ENCODE measurements at regions not wholly inside any gene's neighbourhood (a gene's known extent, or its start where the extent isn't known, plus 50 kb on each side); places are given as distances from the start of the nearest gene placed in this dataset.

DNA sequence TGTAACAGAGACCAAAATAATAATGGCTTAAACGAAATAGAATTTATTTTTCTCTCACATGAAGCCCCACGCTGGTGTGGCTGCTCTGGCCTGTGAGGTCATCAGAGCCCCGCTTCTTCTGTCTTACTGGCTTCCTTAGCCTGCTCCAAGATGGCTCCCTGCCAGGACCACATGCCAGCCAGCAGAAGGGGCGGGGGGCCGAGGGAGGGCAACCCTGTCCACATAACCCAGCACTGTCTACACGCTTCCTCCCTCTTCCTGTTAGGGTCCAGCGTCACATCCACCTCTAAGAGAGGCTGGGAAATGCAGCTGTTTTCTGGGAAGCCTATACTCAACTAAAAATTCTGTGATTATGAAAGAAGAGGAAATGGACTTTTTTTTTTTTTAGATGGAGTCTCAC is 107.9 kb upstream of the DLG1 start:
- Mint-ChIP-seq H3K27ac (no peak overlapping the region), H3K4me3 (no peak overlapping the region), H3K4me1 (no peaks in the 10 kb centered on the region), H3K9me3 (peaks cover 6 to 19% (median 18%) of the 10 kb centered on the region in 7 donors), H3K36me3 (no peaks in the 10 kb centered on the region), H3K27me3 (ENCODE audit: low read depth in 3 of 3) (peaks cover 2 to 6% (median 3%) of the 10 kb centered on the region in 3 donors)
- no peak overlapping the region for H3K9ac ChIP-seq (ENCODE audit: insufficient read depth, low read length, poor library complexity, severe bottlenecking)
- H3K27ac ChIP-seq (ENCODE audit: low read depth in 1 of 2, low read length in 2 of 2) = no peak overlapping the region
- H3K4me2 ChIP-seq (replicated peaks; ENCODE audit: extremely low read depth, low read length, poor library complexity, severe bottlenecking) = no peak overlapping the region
- TF ChIP-seq, protein P1, sequence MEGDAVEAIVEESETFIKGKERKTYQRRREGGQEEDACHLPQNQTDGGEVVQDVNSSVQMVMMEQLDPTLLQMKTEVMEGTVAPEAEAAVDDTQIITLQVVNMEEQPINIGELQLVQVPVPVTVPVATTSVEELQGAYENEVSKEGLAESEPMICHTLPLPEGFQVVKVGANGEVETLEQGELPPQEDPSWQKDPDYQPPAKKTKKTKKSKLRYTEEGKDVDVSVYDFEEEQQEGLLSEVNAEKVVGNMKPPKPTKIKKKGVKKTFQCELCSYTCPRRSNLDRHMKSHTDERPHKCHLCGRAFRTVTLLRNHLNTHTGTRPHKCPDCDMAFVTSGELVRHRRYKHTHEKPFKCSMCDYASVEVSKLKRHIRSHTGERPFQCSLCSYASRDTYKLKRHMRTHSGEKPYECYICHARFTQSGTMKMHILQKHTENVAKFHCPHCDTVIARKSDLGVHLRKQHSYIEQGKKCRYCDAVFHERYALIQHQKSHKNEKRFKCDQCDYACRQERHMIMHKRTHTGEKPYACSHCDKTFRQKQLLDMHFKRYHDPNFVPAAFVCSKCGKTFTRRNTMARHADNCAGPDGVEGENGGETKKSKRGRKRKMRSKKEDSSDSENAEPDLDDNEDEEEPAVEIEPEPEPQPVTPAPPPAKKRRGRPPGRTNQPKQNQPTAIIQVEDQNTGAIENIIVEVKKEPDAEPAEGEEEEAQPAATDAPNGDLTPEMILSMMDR (IDR thresholded peaks at IDR 0.05) = no peak
- no peak overlapping the region for H2AFZ ChIP-seq (ENCODE audit: insufficient read depth, low read depth, low read length, poor library complexity, severe bottlenecking)
- intact Hi-C loops (cut with micrococcal nuclease) = no loop called here
- peaks cover 0 to 10% of the 10 kb centered on the region in 2 donors for H3K9me3 ChIP-seq (replicated peaks in 1 of 2; ENCODE audit: control insufficient read depth in 1 of 2, insufficient read depth in 1 of 2, low read length in 2 of 2)
- no peaks in the 10 kb centered on the region for H3K27me3 ChIP-seq (ENCODE audit: control insufficient read depth in 2 of 2, insufficient read depth in 2 of 2, low read length in 2 of 2)
- DNase-seq = no peak
- H4K20me1 ChIP-seq (ENCODE audit: insufficient read depth, low read length) = no peaks in the 10 kb centered on the region
- H3K79me2 ChIP-seq (ENCODE audit: insufficient read depth, low read length) = no peaks in the 10 kb centered on the region
- no peak overlapping the region for H3K4me3 ChIP-seq (replicated peaks in 1 of 3; ENCODE audit: low read depth in 2 of 3, low read length in 3 of 3)
- no peaks in the 10 kb centered on the region for H3K4me1 ChIP-seq (ENCODE audit: control insufficient read depth in 1 of 2, insufficient read depth in 2 of 2, low read length in 2 of 2)
- no peaks in the 10 kb centered on the region for H3K36me3 ChIP-seq (replicated peaks in 1 of 2; ENCODE audit: control insufficient read depth in 1 of 2, insufficient read depth in 2 of 2, low read length in 2 of 2)
- WGBS (ENCODE audit: insufficient coverage) = 53% methylated on average over 3 of the region's 7 CpGs

DNA sequence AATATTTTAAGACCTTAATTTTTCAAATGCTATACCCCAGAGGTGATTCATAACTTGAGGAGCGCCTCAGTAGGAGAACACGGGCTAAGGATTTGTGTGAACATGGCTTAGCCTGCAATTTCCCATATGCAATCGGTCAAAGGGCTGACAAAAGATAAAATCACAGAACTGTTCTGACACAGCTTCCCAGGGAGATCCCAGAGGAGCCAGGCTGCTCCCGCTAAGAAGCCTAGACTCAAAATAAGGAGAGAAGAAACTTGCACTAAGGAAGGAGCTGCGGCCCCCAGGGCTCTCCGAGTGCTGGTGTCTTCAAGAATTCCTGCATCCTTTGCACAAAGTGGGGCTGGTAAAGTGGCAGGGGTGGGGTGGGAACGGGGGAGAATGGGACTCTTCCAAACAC is 106.3 kb upstream of the DLG1 start:
- Histone ChIP-seq H4K20me1 (ENCODE audit: insufficient read depth, low read length) (no peaks in the 10 kb centered on the region), H3K27ac (ENCODE audit: low read depth in 1 of 2, low read length in 2 of 2) (no peak overlapping the region), H3K4me1 (ENCODE audit: control insufficient read depth in 1 of 2, insufficient read depth in 2 of 2, low read length in 2 of 2) (no peaks in the 10 kb centered on the region), H3K9me3 (replicated peaks in 1 of 2; ENCODE audit: control insufficient read depth in 1 of 2, insufficient read depth in 1 of 2, low read length in 2 of 2) (peaks cover 0 to 4% of the 10 kb centered on the region in 2 donors), H3K79me2 (ENCODE audit: insufficient read depth, low read length) (no peaks in the 10 kb centered on the region), H3K4me3 (replicated peaks in 1 of 3; ENCODE audit: low read depth in 2 of 3, low read length in 3 of 3) (no peak overlapping the region), H3K9ac (ENCODE audit: insufficient read depth, low read length, poor library complexity, severe bottlenecking) (no peak overlapping the region), H3K4me2 (replicated peaks; ENCODE audit: extremely low read depth, low read length, poor library complexity, severe bottlenecking) (no peak overlapping the region), H2AFZ (ENCODE audit: insufficient read depth, low read depth, low read length, poor library complexity, severe bottlenecking) (no peak overlapping the region), H3K36me3 (replicated peaks in 1 of 2; ENCODE audit: control insufficient read depth in 1 of 2, insufficient read depth in 2 of 2, low read length in 2 of 2) (no peaks in the 10 kb centered on the region), H3K27me3 (ENCODE audit: control insufficient read depth in 2 of 2, insufficient read depth in 2 of 2, low read length in 2 of 2) (no peaks in the 10 kb centered on the region)
- Mint-ChIP-seq H3K36me3 (no peaks in the 10 kb centered on the region), H3K27ac (no peak overlapping the region), H3K4me1 (no peaks in the 10 kb centered on the region), H3K27me3 (ENCODE audit: low read depth in 3 of 3) (peaks cover 2 to 6% (median 3%) of the 10 kb centered on the region in 3 donors), H3K4me3 (no peak overlapping the region), H3K9me3 (peaks cover 0 to 7% (median 5%) of the 10 kb centered on the region in 7 donors)
- intact Hi-C loops (cut with micrococcal nuclease) = no loop called here
- no peak for DNase-seq
- WGBS (ENCODE audit: insufficient coverage) = 84% methylated on average over 4 of the region's 7 CpGs
- TF ChIP-seq, protein P1 (IDR thresholded peaks at IDR 0.05) = no peak
